ENCODE measurements at regions not wholly inside any gene's neighbourhood (a gene's known extent, or its start where the extent isn't known, plus 50 kb on each side); places are given as distances from the start of the nearest gene placed in this dataset.

GRCh38 chr6:62968834-62969233 lies 242.4 kb upstream of the FKBP1C start:
- Histone ChIP-seq H3K27me3 (ENCODE audit: insufficient read depth, low read length, poor library complexity, severe bottlenecking) (no peaks in the 10 kb centered on the region), H3K9me2 (replicated peaks; ENCODE audit: low read depth, low read length) (no peaks in the 10 kb centered on the region), H3K79me2 (ENCODE audit: insufficient read depth, low read length) (no peaks in the 10 kb centered on the region), H3K4me1 (ENCODE audit: insufficient read depth, low read length, poor library complexity, severe bottlenecking) (no peaks in the 10 kb centered on the region), H3F3A (ENCODE audit: low read depth) (no peaks in the 10 kb centered on the region), H3K9me3 (ENCODE audit: insufficient read depth, low read depth, low read length) (no peaks in the 10 kb centered on the region), H3K4me3 (ENCODE audit: low read length, poor library complexity, severe bottlenecking) (no peak overlapping the region), H3K9ac (ENCODE audit: low read depth, low read length, poor library complexity, severe bottlenecking) (no peak overlapping the region), H3K36me3 (ENCODE audit: insufficient read depth, low read length) (no peaks in the 10 kb centered on the region), H3K4me2 (ENCODE audit: low read depth, low read length, poor library complexity, severe bottlenecking) (no peak overlapping the region), H4K20me1 (ENCODE audit: insufficient read depth, low read length, poor library complexity, severe bottlenecking) (no peaks in the 10 kb centered on the region), H2AFZ (ENCODE audit: low read length) (no peak overlapping the region)
- no peak for TF ChIP-seq CTCF (conservative IDR thresholded peaks at IDR 0.05; ENCODE audit: low read length)
- TF ChIP-seq EZH2phosphoT487 (IDR thresholded peaks at IDR 0.05; ENCODE audit: borderline replicate concordance) = no peak

- Histone ChIP-seq H3K4me3 (ENCODE audit: low read length, poor library complexity, severe bottlenecking) (no peak overlapping the region), H3K27me3 (ENCODE audit: insufficient read depth, low read length, poor library complexity, severe bottlenecking) (no peaks in the 10 kb centered on the region), H3F3A (ENCODE audit: low read depth) (no peaks in the 10 kb centered on the region), H3K4me2 (ENCODE audit: low read depth, low read length, poor library complexity, severe bottlenecking) (no peak overlapping the region), H4K20me1 (ENCODE audit: insufficient read depth, low read length, poor library complexity, severe bottlenecking) (no peaks in the 10 kb centered on the region), H3K9me3 (ENCODE audit: insufficient read depth, low read depth, low read length) (no peaks in the 10 kb centered on the region), H2AFZ (ENCODE audit: low read length) (no peak overlapping the region), H3K9me2 (replicated peaks; ENCODE audit: low read depth, low read length) (no peaks in the 10 kb centered on the region), H3K4me1 (ENCODE audit: insufficient read depth, low read length, poor library complexity, severe bottlenecking) (no peaks in the 10 kb centered on the region), H3K9ac (ENCODE audit: low read depth, low read length, poor library complexity, severe bottlenecking) (no peak overlapping the region), H3K36me3 (ENCODE audit: insufficient read depth, low read length) (no peaks in the 10 kb centered on the region), H3K79me2 (ENCODE audit: insufficient read depth, low read length) (no peaks in the 10 kb centered on the region)
- TF ChIP-seq CTCF (conservative IDR thresholded peaks at IDR 0.05; ENCODE audit: low read length) (no peak), EZH2phosphoT487 (IDR thresholded peaks at IDR 0.05; ENCODE audit: borderline replicate concordance) (no peak)
Measured at GRCh38 chr6:62971976-62972658, 239.2 kb upstream of the FKBP1C start.

DNA sequence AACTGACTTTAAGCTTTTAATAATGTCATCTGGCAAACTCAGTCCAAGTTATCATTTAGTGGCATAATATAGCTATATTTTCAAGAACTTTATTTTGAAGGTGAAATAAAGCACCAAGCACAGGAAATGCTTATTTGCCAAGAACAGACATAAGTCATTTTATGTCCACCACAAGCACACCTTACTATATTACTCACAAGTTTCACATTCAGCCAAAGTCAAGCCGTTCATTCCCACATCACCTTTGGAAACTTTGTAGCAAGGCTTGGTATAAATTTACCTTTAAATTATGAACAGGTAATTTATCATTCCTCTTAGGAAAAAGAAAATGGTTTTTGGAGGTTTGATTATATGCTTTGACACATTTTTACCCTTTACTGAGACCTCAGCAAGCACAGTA lies 236.8 kb upstream of the FKBP1C start:
- Histone ChIP-seq H3K9me3 (ENCODE audit: insufficient read depth, low read depth, low read length) (no peaks in the 10 kb centered on the region), H3K4me1 (ENCODE audit: insufficient read depth, low read length, poor library complexity, severe bottlenecking) (no peaks in the 10 kb centered on the region), H2AFZ (ENCODE audit: low read length) (no peak overlapping the region), H3F3A (ENCODE audit: low read depth) (no peaks in the 10 kb centered on the region), H3K4me2 (ENCODE audit: low read depth, low read length, poor library complexity, severe bottlenecking) (no peak overlapping the region), H4K20me1 (ENCODE audit: insufficient read depth, low read length, poor library complexity, severe bottlenecking) (no peaks in the 10 kb centered on the region), H3K9me2 (replicated peaks; ENCODE audit: low read depth, low read length) (no peaks in the 10 kb centered on the region), H3K79me2 (ENCODE audit: insufficient read depth, low read length) (no peaks in the 10 kb centered on the region), H3K9ac (ENCODE audit: low read depth, low read length, poor library complexity, severe bottlenecking) (no peak overlapping the region), H3K36me3 (ENCODE audit: insufficient read depth, low read length) (no peaks in the 10 kb centered on the region), H3K27me3 (ENCODE audit: insufficient read depth, low read length, poor library complexity, severe bottlenecking) (no peaks in the 10 kb centered on the region), H3K4me3 (ENCODE audit: low read length, poor library complexity, severe bottlenecking) (no peak overlapping the region)
- no peak for TF ChIP-seq EZH2phosphoT487 (IDR thresholded peaks at IDR 0.05; ENCODE audit: borderline replicate concordance)
- TF ChIP-seq CTCF (conservative IDR thresholded peaks at IDR 0.05; ENCODE audit: low read length) = no peak
